Gastrocnemius medialis (tissue), 4 donors: ENCODE measurements at regions not wholly inside any gene's neighbourhood (a gene's known extent, or its start where the extent isn't known, plus 50 kb on each side); places are given as distances from the start of the nearest gene placed in this dataset.

Source experiments
- ATAC-seq, 2 donors: fragments of 150-250 bp; one replicate each; pipeline ENCODE4 v1.9.1; 2016
- DNase-seq, 2 donors: peaks; one replicate each; pipeline ENCODE4 v3.0.0-alpha.2; 2019
- H3K27ac ChIP-seq, 4 donors: fragments of 200-600 bp; sonication (generic); 1 replicate in 1 of 4; 2 replicates in 3 of 4; pipeline ENCODE4 v1.5.1; 2016 to 2018; ENCODE audit warnings: mild to moderate bottlenecking in 2 of 4, moderate library complexity in 1 of 4
- H3K27me3 ChIP-seq, 3 donors: fragments of 200-600 bp; sonication (generic) in 2 of 3; 1 replicate in 1 of 3; 2 replicates in 2 of 3; pipeline versions ENCODE4 v1.5.1 to v1.6.0; 2016 to 2019; ENCODE audit warnings: mild to moderate bottlenecking in 1 of 3, moderate library complexity in 1 of 3
- H3K36me3 ChIP-seq, 2 donors: fragments of 200-600 bp; sonication (generic) in 1 of 2; one replicate each; pipeline ENCODE4 v1.5.1; 2017 to 2018
- H3K4me1 ChIP-seq, 2 donors: fragments of 200-600 bp; sonication (generic) in 1 of 2; one replicate each; pipeline ENCODE4 v1.5.1; 2016 to 2017; ENCODE audit warnings: mild to moderate bottlenecking in 2 of 2
- H3K4me3 ChIP-seq, 4 donors: fragments of 200-600 bp; sonication (generic) in 3 of 4; 1 replicate in 1 of 4; 2 replicates in 3 of 4; pipeline ENCODE4 v1.5.1; 2016 to 2019; ENCODE audit warnings: mild to moderate bottlenecking in 2 of 4
- H3K9me3 ChIP-seq, 3 donors: fragments of 200-600 bp; sonication (generic) in 2 of 3; 1 replicate in 1 of 3; 2 replicates in 2 of 3; pipeline ENCODE4 v1.5.1; 2016 to 2019
- POLR2A ChIP-seq, 2 donors: fragments of 450-650 bp; IDR thresholded peaks; one replicate each; pipeline ENCODE4 v1.6.1; 2017; ENCODE audit warnings: antibody characterized with exemption in 2 of 2, mild to moderate bottlenecking in 2 of 2, moderate library complexity in 2 of 2
- in situ Hi-C, 4 donors: fragments of 200-750 bp; cut with MboI; loops; one replicate each; pipeline versions ENCODE4 v1.15.0 to v1.8.0; 2017; ENCODE audit warnings: low sequenced_read_pairs in 4 of 4
- intact Hi-C: fragments of 100-400 bp; cut with DNase I; formaldehyde crosslinking; loops from one replicate; pipeline ENCODE4 v1.15.1; 2023; ENCODE audit warnings: low total_unique reads
- TF ChIP-seq, protein P1 (sequence below), 5 experiments: fragments of 450-650 bp in 3 of 5; fragments of 200-600 bp in 2 of 5; sonication (generic) in 2 of 5; IDR thresholded peaks in 4 of 5; conservative IDR thresholded peaks in 1 of 5; 1 replicate in 4 of 5; 2 replicates in 1 of 5; pipeline ENCODE4 v1.5.1; 2016 to 2019; ENCODE audit warnings: antibody characterized with exemption in 5 of 5, mild to moderate bottlenecking in 3 of 5, moderate library complexity in 3 of 5

DNA sequence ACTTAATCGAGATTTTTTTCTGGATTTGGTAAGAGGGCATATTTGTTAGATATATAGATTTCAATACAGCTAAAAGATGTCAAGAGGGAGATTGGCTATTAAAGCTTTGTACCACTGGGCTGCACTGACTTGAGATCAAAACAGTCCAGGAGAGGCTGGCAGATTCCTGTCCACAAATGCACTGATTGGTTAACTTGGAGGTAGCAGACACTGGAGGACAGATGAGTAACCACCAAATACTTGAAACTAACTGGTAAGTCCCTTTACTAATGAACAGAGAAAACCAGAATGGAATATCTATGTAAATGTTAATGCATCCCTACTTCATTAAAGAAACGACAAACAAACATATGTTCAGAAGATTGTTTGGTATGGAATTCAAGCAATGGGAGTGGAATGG, 416.6 kb downstream of the LRIG3 start:
- H3K36me3 ChIP-seq, result no peaks in the 10 kb centered on the region
- DNase-seq, result no peak
- ATAC-seq, result no peak
- no peak overlapping the region for H3K27ac ChIP-seq
- TF ChIP-seq, protein P1, sequence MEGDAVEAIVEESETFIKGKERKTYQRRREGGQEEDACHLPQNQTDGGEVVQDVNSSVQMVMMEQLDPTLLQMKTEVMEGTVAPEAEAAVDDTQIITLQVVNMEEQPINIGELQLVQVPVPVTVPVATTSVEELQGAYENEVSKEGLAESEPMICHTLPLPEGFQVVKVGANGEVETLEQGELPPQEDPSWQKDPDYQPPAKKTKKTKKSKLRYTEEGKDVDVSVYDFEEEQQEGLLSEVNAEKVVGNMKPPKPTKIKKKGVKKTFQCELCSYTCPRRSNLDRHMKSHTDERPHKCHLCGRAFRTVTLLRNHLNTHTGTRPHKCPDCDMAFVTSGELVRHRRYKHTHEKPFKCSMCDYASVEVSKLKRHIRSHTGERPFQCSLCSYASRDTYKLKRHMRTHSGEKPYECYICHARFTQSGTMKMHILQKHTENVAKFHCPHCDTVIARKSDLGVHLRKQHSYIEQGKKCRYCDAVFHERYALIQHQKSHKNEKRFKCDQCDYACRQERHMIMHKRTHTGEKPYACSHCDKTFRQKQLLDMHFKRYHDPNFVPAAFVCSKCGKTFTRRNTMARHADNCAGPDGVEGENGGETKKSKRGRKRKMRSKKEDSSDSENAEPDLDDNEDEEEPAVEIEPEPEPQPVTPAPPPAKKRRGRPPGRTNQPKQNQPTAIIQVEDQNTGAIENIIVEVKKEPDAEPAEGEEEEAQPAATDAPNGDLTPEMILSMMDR (IDR thresholded peaks at IDR 0.05 in 4 of 5, conservative IDR thresholded peaks at IDR 0.05 in 1 of 5), result no peak
- TF ChIP-seq POLR2A (IDR thresholded peaks at IDR 0.05), result no peak
- in situ Hi-C loops (no loop called here), intact Hi-C loops (no loop called here)
- no peaks in the 10 kb centered on the region for H3K4me1 ChIP-seq
- H3K4me3 ChIP-seq, result no peak overlapping the region
- H3K9me3 ChIP-seq, result no peaks in the 10 kb centered on the region
- H3K27me3 ChIP-seq, result no peaks in the 10 kb centered on the region

DNA sequence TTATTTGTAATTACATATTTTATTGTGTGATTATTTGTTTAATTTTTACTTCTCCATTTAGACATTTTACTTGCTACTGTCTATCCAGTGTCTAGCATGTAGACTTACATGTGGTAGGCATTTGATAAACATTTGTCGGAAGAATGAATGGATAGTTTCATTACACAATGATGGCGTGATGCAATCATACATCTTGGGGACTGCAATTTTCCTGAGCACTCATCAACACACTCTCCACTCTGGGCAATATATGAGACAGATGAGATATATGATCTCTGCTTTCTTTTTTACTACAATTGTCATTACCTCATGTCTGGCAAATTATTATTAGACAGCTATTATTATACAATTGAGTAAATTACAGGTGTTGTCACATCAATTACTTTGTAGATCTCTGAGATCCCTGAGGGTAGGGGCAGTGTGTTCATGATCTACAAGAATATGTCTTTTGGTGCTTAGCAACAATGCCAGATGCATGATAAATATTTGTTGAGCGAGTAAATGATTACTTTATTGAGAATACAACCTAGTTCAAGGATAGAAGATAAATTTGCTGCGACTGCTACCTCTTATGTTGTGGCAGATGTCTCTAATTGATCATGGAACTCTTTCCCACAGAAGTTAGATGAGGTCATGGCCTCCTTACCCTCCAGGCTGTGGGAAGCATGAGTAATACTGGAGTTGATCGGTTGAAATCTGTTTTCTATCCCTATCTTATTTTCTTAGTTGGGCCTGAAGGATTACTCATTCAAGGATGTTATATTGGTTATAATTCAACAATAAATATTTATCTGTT, 416.0 kb downstream of the LRIG3 start:
- no peak overlapping the region for H3K27ac ChIP-seq
- no peaks in the 10 kb centered on the region for H3K4me1 ChIP-seq
- no peaks in the 10 kb centered on the region for H3K9me3 ChIP-seq
- in situ Hi-C loops, result no loop called here
- no peak for TF ChIP-seq POLR2A (IDR thresholded peaks at IDR 0.05)
- TF ChIP-seq, protein P1 (IDR thresholded peaks at IDR 0.05 in 4 of 5, conservative IDR thresholded peaks at IDR 0.05 in 1 of 5), result no peak
- H3K36me3 ChIP-seq, result no peaks in the 10 kb centered on the region
- DNase-seq (no peak), ATAC-seq (no peak)
- H3K4me3 ChIP-seq, result no peak overlapping the region
- intact Hi-C loops, result no loop called here
- H3K27me3 ChIP-seq, result no peaks in the 10 kb centered on the region

DNA sequence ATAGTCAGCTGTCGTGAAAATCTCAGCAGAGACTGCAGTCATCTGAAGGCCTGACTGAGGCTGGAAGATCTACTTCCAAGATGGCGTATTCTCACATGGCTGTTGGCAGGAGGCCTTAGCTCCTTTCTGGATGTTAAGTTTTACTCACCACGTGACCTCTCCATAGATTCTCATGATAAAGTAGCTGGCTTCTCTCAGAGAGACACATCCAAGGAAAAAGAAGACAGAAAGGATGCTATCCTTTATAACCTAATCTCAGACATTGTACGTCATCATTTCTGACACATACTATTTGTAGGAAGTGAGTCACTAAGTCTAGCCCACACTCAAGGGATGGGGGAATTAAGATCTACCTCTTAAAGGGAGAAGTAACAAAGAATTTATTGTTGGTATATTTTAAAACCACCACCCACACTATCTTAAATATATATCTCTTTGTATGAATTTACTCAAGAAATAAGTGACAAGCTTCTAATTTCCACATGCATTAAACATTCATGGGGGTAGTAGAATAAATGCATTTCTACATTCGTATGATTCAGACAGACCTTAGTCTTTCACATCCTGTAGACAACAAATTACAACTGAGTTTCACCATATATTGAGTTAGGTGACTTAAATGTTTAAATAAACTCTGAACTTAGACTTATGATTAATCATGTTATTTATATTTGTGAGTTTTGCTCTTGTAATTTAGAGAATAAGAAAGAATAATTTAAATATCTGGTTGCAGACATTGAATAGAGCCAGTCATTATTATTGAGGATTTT, 411.0 kb downstream of the LRIG3 start:
- in situ Hi-C loops (no loop called here), intact Hi-C loops (no loop called here)
- Histone ChIP-seq H3K4me1 (no peaks in the 10 kb centered on the region), H3K4me3 (no peak overlapping the region), H3K9me3 (no peaks in the 10 kb centered on the region), H3K27me3 (no peaks in the 10 kb centered on the region), H3K36me3 (no peaks in the 10 kb centered on the region), H3K27ac (no peak overlapping the region)
- TF ChIP-seq, protein P1 (IDR thresholded peaks at IDR 0.05 in 4 of 5, conservative IDR thresholded peaks at IDR 0.05 in 1 of 5), result no peak
- no peak for TF ChIP-seq POLR2A (IDR thresholded peaks at IDR 0.05)
- no peak for ATAC-seq
- no peak for DNase-seq

GRCh38 chr12:58513301-58513834, 406.9 kb downstream of the LRIG3 start:
- Histone ChIP-seq H3K4me1 (no peaks in the 10 kb centered on the region), H3K9me3 (no peaks in the 10 kb centered on the region), H3K27me3 (no peaks in the 10 kb centered on the region), H3K4me3 (no peak overlapping the region), H3K36me3 (no peaks in the 10 kb centered on the region), H3K27ac (no peak overlapping the region)
- no peak for DNase-seq
- no peak for TF ChIP-seq POLR2A (IDR thresholded peaks at IDR 0.05)
- in situ Hi-C loops, result no loop called here
- ATAC-seq, result no peak
- intact Hi-C loops, result no loop called here

- Histone ChIP-seq H3K4me3 (no peak overlapping the region), H3K9me3 (no peaks in the 10 kb centered on the region), H3K4me1 (no peaks in the 10 kb centered on the region), H3K36me3 (no peaks in the 10 kb centered on the region), H3K27ac (no peak overlapping the region), H3K27me3 (no peaks in the 10 kb centered on the region)
- TF ChIP-seq, protein P1 (IDR thresholded peaks at IDR 0.05 in 4 of 5, conservative IDR thresholded peaks at IDR 0.05 in 1 of 5), result no peak
- no peak for TF ChIP-seq POLR2A (IDR thresholded peaks at IDR 0.05)
- ATAC-seq (no peak), DNase-seq (no peak)
- intact Hi-C loops, result no loop called here
- in situ Hi-C loops, result no loop called here
Measured at GRCh38 chr12:58513852-58514251, 406.5 kb downstream of the LRIG3 start.
